Stimulated activated CD4-positive, alpha-beta T cell treated with anti-CD3 and anti-CD28 coated beads, Interleukin-1b, Interleukin-23, amount 100 ng/mL, for 48 hours (primary cell): ENCODE measurements at regions not wholly inside any gene's neighbourhood (a gene's known extent, or its start where the extent isn't known, plus 50 kb on each side); places are given as distances from the start of the nearest gene placed in this dataset.
"Not testable (repeated sequence)": the region's sequence is repeated elsewhere in the genome, so short reads cannot be mapped to it uniquely, and the experiment has no call there.

ENCODE experiments used
- DNase-seq: peaks from one replicate; pipeline ENCODE4 v3.0.0-alpha.2; 2020

DNA sequence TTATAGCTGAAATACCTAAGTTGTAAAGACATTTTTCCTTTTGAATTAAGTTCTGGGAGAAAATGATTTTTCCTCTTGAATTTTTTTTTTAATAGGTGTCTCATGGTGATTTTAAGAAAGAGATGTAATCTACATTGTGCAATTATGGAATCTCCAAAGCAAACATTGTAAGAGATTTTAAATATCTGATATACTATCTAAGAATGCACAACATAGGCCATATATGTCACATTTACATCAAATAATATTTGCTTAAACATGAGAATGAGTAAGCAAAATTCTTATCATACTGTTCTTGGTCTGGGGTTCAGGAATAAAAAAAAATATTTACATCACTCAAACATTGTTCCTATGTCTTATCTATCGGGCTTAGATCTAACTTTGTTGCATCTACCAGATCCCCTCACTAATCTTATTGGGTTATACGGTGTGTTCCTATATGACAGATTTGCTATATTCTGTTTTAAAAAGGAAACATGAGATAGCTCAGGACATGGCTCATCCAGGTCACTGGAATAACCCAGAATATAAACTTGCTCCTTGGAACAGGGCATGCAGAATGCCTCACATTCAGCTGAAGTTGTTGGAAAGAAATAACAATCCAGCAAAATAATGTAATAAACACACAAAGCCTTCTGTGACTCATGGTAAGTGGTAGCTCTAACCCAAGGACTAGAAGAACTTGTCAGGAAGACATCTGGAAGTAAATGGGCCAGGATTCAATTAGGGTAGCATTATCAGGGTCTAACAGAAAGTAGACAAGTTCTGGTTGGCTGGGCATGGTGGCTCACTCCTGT is 794.7 kb downstream of the IPMK start:
- no peak for DNase-seq

DNA sequence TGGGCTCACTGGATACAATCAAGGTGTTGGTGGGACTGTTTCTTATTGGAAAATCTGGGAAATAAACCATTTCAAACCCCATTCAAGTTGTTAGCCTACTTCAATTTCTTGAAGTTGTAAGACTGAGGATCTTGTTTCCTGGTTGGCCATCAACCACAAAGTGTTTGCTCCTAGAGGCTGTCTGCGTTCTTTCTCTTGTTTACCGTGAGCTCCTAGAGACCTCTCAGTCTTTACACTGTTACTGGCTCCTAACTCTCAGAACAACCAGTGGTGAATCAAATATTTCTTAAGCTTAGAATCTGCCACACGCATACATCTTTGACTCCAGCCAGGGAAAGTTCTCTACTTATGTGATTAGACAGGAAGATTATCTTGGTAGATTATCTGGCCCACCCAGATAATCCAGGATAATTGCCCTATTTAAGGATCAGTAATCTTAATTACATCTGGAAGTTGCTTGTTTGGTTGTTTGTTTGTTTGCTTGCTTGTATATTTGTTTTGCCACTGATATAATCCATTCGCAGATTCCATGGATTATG is 798.7 kb downstream of the IPMK start:
- no peak for DNase-seq

DNA sequence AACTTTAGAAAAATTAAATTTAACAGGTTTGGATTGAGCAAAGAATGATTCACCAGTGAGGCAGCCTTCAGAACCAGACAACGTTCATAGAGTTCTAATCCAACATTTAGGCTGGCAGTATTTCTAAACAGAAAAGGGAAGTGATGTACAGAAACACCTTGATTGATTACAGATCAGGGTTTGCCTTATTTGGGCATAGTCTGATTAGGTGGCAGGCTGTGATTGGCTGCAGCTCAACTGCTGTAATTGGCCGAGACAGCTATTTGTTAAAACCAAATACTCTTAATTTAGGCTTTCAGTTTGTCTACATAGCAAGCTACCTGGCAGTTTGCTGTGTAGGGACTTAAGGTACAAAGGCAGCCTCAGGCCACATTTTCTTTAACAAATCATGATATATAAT is 802.5 kb downstream of the IPMK start:
- DNase-seq, result no peak

DNA sequence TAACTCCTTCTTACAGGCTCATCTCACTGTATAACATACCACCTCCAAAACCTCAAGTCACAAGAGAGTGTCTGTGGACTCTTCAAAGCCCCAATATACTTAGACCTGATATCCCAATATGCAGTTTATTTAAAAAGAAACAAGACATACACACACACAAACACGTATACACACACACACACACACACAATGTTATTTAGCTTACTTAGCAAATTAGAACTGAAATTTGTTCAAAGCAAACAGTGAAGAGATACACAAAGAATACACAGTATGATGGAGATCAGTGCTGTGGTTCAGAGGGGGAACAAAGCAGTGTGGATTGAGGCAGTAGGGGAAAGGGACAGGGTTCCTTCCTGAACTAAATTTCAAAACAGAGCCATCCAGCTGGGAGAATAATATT is 807.2 kb downstream of the IPMK start:
- DNase-seq, result no peak

DNA sequence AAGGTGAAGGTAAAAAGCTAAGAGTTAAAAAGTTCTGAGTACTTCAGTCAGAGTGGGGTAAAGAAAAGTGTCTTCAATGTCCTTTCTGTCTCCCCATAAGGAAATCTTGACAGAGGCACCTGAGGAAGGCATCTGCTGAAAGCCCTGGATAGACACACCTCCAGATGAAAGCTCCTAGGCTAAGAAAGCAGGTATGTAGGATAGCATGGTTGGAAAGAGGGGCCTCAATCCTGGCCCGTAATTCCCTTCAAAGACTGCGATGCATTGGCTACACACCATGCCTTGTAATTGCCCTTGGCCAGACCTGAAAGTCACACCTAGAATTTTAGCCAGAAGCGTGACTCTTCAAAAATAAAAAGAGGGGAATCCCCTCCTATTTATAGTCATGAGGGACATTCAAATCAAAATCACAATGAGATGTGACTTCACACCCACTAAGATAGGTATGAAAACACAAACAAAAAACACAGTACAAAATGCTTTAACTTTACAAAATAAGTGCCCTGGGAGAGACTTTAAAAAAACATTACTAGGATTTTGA is 809.7 kb downstream of the IPMK start:
- no peak for DNase-seq

DNA sequence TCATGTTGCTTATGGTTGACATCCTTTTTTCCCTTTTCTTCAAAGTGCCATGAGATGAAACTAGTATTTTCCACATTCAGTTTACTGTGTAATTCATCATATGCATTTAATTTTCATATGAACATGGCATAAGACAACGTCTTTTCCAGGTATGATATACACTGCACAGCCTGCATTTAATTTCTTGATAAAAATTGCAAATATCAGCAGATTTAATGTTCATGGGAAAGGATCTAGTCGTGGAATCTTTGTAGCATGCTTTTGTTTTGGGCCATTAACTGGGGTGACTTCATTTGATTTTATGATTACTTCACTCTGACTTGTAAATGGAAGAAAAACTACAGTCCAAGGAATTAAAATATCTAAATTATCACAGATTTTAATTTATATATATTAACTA is 837.3 kb downstream of the IPMK start:
- no peak for DNase-seq

DNA sequence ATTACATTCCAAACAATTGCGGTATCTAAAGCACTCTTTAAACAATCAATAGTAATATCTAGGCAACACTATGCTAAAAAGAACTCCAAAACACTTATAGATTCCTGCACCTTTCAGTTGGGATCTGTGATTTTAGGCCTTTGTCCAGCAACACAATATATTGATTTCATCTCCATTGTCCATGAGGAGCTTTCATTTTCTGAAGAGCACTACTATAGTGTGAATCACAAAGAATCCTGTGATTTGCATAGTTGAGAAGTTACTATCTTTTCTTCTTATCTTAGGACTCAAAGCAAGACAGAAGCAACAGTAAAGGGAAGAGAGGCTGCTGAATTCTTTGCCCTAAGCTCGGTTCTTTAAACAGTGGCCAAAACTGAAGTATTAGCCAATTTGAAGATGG is 846.8 kb downstream of the IPMK start:
- no peak for DNase-seq

DNA sequence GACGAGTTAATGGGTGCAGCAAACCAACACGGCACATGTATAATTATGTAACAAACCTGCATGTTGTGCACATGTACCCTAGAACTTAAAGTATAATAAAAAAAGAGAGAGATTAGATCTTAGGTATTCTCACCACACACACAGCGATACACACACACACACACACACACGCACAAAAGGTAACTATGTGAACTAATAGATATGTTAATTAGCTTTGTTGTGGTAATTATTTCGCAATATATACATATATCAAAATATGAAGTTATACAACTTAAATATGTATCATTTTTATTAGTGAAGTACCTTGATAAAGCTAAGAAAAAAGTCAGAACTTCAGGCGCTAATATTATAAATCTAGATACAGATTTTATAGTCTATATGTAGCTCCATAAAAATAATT is 849.2 kb downstream of the IPMK start:
- DNase-seq, result no peak

DNA sequence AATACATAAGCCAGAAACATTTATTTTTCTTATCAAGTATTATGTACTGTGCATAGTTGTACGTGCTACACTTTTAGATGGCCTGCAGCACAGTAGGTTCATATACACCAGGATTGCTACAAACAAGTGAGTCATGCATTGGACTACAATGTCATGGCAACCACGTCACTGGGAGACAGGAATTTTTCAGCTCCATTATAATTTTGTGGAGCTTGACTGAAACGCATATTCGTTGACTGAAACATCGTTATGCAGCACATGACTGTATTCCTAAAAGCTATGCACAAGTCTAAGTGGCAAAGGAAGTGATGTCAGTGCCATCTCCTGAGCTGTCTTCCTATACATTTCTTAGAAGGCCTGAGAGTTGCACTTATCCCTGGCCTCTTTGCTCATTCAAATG is 871.8 kb downstream of the IPMK start:
- no peak for DNase-seq

DNA sequence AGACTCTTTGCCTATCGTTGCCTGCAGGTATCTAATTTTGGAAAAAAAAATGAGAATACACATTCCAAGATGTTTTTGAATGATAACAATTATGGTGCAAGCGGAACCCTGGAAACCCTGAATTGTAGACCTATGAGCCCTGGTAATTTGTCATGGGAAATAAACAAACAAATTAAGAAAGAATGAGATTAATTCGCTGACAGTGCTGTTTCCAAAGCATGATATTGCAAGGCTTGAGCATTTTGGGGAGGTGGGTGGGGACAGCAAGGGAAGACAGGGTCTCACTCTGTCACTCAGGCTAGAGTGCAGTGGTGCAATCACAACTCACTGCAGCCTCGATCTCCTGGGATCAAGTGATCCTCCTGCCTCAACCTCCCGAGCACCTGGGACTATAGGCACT is 900.3 kb downstream of the IPMK start:
- DNase-seq, result no peak

DNA sequence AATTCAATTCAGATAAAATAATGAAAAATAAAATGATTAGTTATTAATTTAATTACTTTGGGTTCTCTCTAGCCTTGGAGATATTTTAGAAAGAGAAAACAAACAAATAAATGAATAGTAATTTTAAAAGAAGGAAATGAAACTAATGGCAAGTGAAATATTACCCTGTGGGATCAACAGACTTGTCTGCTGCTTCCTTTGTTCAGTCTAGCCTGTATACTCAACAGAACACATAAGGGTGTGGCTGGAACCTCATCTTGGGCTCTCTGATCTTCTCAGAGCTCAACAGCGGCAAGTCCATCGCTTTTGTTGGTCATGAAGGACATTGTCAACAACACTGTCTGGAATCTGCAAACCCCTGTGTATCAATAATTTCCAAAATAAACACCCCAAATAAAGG is 904.9 kb downstream of the IPMK start:
- no peak for DNase-seq

DNA sequence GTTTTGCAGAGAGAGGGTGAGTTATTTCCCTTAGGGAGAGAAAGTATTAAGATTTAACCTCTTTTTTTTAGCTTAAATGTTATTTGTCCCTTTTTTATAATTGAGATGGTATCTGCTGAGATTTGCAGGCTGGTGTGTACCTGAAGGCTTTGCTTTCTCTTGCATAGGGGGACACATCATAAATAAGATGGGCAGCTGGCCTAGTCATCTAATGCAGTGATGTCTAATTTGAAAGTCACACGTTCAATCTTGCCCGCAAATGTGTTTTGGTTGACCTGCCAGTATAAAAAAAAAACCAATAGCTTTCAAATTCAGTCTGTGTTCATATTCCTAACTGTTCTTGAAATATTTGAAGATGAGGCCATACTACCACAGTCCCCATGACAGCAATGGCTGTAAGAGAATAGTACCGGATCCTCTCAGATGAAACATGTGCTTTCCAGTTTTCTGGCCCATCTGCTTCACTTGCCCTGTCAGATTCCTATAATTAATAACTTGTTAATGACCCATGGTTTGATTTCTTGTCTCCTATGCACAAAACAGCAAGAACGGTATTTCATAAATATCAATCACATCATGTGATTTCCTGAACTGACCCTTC is 914.2 kb downstream of the IPMK start:
- DNase-seq, result no peak

DNA sequence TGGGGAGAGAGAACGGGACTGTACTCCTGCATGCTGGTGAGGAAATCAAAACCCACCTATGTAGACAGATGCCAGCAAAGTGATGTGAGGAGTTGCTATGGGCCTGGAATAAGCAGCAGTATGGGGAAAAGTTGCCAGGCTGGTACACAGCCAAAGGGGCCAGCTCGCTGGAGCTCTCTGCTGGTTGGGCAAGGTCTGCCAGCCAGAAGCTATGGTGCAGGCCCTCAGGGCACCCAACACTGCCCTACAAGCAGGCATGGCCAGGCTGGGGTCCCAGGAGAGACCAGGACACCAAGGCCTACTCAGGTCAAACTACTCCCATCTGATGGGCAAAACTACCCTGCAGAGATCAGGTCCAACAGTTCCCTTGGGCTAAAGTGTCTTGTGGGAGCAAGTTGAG is 916.6 kb downstream of the IPMK start:
- no peak for DNase-seq

DNA sequence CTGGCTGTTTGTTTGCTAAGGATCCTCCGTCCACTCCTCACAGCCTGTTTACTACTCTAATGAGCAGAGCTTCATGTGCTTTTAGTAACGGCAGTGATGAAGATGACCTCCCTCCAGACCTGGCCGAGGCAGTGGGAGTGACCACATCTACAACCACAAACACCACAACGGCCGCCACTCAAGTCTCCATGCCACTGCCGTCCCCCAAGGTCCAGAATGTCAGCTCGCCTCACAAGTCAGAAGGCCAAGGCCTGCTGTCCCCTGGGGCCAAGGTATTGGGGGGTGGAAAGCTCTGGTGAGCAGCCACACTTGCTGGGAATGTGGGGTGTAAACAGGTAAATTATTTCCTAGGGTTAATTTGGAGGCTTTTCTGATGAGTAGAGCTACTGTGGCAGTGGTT is 926.4 kb downstream of the IPMK start:
- DNase-seq, result no peak

DNA sequence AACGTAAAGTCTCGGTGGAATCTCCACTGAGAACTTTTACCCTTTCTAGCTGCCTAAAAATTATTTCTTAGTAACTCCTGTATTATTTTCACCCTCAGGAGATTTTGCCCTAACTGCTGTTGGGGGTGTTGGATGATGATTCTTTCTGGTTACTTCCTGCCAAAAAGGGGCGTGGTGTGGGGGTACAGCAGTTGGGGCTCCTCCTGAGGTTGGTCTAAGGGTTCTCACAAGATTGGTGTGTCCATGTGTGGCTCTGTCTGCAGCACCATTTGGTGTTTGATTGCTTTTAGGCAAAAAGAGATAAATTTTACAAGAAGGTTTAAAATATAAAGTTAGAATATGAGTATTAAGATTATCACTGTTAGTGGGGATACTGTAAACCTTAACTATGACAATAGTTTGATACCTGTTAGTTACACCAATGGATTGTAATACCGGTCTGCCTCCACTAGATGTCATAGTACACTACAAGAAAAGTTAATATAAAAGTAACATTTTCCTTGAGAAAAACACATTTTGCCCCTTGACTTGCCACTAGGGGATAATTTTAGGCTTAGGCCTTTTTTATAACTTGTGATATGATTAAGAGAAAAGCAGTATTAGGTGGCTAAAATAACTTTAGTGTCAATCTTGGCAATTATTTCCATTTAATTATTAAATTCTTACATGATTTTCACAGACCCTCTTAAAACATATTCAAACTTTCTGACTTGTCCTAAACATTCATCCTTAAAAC is 928.7 kb downstream of the IPMK start:
- no peak for DNase-seq

DNA sequence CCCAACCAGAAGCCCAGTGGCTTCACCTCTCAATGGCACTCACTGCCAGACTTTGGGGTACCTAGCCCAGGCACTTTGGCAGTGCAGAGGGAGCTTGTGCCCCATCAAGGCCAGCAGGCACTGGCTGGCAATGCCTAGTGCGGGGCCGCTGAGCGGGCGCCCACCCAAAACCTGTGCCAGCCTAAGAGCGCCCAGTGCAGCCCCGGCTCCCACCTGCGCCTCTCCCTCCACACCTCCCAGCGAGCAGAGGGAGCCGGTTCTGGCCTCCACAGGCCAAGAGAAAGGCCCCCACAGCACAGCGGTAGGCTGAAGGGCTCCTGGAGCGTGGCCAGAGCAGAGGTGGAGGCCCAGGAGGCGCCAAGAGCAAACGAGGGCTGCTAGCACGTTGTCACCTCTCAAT is 930.8 kb downstream of the IPMK start:
- no peak for DNase-seq

DNA sequence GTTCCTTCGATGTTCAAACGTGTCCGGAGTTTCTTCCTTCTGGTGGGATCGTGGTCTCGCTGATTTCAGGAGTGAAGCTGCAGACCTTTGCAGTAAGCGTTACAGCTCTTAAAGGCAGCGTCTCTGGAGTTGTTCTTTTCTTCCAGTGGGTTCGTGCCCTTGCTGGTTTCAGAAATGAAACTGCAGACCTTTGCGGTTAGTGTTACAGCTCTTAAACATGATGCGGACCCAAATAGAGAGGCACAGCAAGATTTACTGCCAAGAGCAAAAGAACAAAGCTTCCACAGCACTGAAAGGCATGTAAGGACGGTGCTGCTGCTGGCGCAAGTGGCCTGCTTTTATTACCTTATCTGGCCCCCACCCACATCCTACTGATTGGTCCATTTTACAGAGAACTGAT is 931.4 kb downstream of the IPMK start:
- no peak for DNase-seq

DNA sequence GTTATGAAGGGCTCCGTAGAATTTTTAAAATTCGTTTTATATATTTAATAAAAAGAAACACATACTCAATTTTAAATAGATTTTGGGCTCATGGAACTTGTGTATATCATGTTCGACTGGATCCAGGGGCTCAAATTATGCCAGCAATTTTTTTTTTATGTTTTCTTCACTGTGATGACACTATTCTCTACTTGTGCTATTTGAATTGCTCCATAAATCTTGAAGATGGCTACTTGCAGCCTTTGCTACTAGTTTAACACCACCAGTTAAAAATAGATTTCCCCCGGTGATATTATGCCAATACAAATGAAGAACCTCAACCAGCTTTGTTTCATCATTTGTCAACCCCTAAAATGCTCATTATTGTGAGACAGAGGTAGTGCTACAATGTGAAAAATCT is 933.2 kb downstream of the IPMK start:
- no peak for DNase-seq

DNA sequence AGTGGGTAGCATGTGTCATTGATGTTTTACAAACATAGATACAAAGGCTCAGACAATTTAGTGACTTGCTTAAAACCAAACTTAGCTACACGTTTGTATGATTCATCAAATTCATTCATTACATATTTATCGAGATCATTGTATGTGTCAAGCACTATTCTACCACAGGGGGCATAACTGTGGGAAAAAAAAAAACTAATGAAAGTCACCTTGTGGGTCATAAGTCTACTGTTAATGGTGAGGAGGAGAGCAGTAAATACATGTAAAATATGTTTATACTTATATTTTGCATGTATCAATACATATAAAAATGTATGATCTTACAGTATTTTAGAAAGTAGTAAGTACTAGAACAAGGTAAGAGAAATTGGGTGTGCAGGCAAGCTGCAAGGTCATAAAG is 933.8 kb downstream of the IPMK start:
- no peak for DNase-seq

DNA sequence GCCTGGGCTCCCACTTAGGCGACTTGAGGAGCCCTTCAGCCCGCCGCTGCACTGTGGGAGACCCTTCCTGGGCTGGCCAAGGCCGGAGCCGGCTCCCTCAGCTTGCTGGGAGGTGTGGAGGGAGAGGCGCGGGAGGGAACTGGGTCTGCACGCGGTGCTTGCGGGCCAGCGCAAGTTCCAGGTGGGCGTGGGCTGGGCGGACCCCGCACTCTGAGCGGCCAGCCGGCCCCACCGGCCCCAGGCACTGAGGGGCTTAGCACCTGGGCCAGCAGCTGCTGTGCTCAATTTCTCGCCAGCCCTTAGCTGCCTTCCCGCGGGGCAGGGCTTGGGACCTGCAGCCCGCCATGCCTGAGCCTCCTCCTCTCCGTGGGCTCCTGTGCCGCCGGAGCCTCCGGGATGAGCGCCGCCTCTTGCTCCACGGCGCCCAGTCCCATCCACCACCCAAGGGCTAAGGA is 946.3 kb downstream of the IPMK start:
- DNase-seq, result not testable (repeated sequence)

DNA sequence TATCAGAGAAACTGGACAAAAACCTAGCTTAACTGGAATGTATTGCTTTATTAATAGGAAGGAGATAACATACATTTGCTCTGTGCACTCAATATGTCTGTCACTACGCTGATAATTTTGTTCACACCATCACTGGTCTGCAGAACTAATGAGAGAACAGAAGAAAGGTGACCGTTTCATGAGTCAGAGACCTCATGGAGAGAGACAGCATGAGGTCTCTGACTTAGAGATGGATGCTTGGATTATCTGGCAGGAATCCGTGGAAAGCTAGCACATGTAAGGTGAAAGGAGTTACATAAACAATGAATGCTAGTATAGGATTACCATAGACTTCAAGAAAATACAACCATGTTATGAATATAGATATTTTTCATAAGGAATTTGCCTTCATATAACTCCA is 947.3 kb downstream of the IPMK start:
- no peak for DNase-seq

DNA sequence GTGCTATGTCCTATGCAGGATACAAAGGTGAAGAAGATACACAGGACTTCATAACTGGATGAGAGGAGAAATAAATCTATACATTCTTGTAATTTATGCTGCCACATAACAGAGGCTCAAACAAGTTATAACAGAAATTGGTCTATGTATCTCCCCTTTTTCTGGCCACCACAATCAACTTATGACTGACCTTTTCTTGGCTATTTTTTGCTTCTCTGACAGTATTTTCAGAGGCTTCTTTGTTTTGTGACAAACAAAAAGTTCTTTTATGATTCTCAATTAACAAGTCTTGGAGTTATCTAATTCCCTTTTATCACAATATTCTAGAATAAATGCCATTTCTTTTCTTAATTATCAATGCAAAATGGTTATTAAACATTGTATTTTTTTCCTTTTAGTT is 953.0 kb upstream of the ZWINT start:
- no peak for DNase-seq

DNA sequence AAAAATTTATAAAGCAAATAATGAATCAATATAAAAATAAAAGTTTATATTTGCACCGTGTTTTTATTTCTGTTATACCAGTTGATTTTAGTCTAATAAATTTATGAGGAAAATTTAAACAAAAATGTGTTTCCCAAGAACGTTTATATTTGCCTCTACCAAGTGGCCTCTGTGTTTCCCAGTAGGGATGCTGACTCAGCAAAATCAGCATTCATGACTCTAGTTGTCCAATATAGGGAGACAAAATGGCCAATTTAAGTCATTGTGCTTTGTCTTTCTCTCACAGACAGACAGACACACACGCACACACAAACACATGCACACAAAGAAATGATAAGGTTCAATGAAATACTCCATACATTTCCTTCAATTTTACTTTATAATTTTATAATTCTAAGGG is 942.5 kb upstream of the ZWINT start:
- DNase-seq, result no peak

DNA sequence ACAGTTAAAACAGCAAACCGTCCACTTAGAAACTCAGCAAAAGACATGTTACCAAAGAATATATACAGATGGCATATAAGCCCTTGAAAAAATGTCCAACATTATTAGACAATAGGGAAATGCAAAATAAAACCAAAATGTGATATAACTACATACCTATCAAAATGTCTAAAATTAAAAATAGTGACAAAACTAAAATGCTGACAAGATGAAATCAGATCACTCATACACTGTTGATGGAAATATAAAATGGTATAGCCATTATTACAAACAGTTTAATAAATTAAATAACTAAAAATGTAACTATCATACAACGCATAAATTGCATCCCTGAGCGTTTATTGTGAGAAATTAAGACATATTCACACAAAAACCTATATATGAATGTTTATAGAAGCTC is 939.7 kb upstream of the ZWINT start:
- no peak for DNase-seq
